Gastrocnemius medialis (tissue), 4 donors: ENCODE measurements at regions not wholly inside any gene's neighbourhood (a gene's known extent, or its start where the extent isn't known, plus 50 kb on each side); places are given as distances from the start of the nearest gene placed in this dataset.
"Not testable (repeated sequence)": the region's sequence is repeated elsewhere in the genome, so short reads cannot be mapped to it uniquely, and the experiment has no call there.

Source experiments
- ATAC-seq, 2 donors: fragments of 150-250 bp; one replicate each; pipeline ENCODE4 v1.9.1; 2016
- DNase-seq, 2 donors: peaks; one replicate each; pipeline ENCODE4 v3.0.0-alpha.2; 2019
- H3K27ac ChIP-seq, 4 donors: fragments of 200-600 bp; sonication (generic); 1 replicate in 1 of 4; 2 replicates in 3 of 4; pipeline ENCODE4 v1.5.1; 2016 to 2018; ENCODE audit warnings: mild to moderate bottlenecking in 2 of 4, moderate library complexity in 1 of 4
- H3K27me3 ChIP-seq, 3 donors: fragments of 200-600 bp; sonication (generic) in 2 of 3; 1 replicate in 1 of 3; 2 replicates in 2 of 3; pipeline versions ENCODE4 v1.5.1 to v1.6.0; 2016 to 2019; ENCODE audit warnings: mild to moderate bottlenecking in 1 of 3, moderate library complexity in 1 of 3
- H3K36me3 ChIP-seq, 2 donors: fragments of 200-600 bp; sonication (generic) in 1 of 2; one replicate each; pipeline ENCODE4 v1.5.1; 2017 to 2018
- H3K4me1 ChIP-seq, 2 donors: fragments of 200-600 bp; sonication (generic) in 1 of 2; one replicate each; pipeline ENCODE4 v1.5.1; 2016 to 2017; ENCODE audit warnings: mild to moderate bottlenecking in 2 of 2
- H3K4me3 ChIP-seq, 4 donors: fragments of 200-600 bp; sonication (generic) in 3 of 4; 1 replicate in 1 of 4; 2 replicates in 3 of 4; pipeline ENCODE4 v1.5.1; 2016 to 2019; ENCODE audit warnings: mild to moderate bottlenecking in 2 of 4
- H3K9me3 ChIP-seq, 3 donors: fragments of 200-600 bp; sonication (generic) in 2 of 3; 1 replicate in 1 of 3; 2 replicates in 2 of 3; pipeline ENCODE4 v1.5.1; 2016 to 2019
- CTCF ChIP-seq, 5 experiments: fragments of 450-650 bp in 3 of 5; fragments of 200-600 bp in 2 of 5; sonication (generic) in 2 of 5; IDR thresholded peaks in 4 of 5; conservative IDR thresholded peaks in 1 of 5; 1 replicate in 4 of 5; 2 replicates in 1 of 5; pipeline ENCODE4 v1.5.1; 2016 to 2019; ENCODE audit warnings: antibody characterized with exemption in 5 of 5, mild to moderate bottlenecking in 3 of 5, moderate library complexity in 3 of 5
- POLR2A ChIP-seq, 2 donors: fragments of 450-650 bp; IDR thresholded peaks; one replicate each; pipeline ENCODE4 v1.6.1; 2017; ENCODE audit warnings: antibody characterized with exemption in 2 of 2, mild to moderate bottlenecking in 2 of 2, moderate library complexity in 2 of 2
- in situ Hi-C, 4 donors: fragments of 200-750 bp; cut with MboI; loops; one replicate each; pipeline versions ENCODE4 v1.15.0 to v1.8.0; 2017; ENCODE audit warnings: low sequenced_read_pairs in 4 of 4
- intact Hi-C: fragments of 100-400 bp; cut with DNase I; formaldehyde crosslinking; loops from one replicate; pipeline ENCODE4 v1.15.1; 2023; ENCODE audit warnings: low total_unique reads

GRCh38 chr2:201946746-201947145, 86.9 kb upstream of the FZD7 start:
- H3K36me3 ChIP-seq, H3K4me1 ChIP-seq, DNase-seq, H3K9me3 ChIP-seq, H3K27me3 ChIP-seq, ATAC-seq, H3K4me3 ChIP-seq, intact Hi-C loops, H3K27ac ChIP-seq, in situ Hi-C loops: not testable (repeated sequence)

DNA sequence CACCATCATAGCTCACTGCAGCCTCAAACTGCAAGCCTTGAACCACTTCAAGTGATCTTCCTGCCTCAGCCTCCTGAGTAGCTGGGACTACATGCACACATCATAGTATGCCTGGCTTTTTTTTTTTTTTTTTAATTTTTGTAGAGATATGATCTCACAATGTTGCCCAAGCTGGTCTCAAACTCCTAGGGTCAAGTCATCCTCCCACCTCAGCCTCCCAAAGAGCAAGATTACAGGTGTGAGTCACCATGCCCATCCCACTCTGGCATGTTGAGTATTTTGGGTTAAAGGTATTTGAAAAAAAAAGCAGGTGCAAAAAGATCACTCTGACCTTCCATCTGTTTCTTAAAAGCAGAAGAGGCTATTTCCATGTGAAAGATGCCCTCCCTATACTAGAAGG, 86.4 kb upstream of the FZD7 start:
- no peaks in the 10 kb centered on the region for H3K36me3 ChIP-seq
- H3K9me3 ChIP-seq: no peaks in the 10 kb centered on the region
- DNase-seq (no peak), ATAC-seq (no peak)
- no peak overlapping the region for H3K27ac ChIP-seq
- H3K4me3 ChIP-seq: no peak overlapping the region
- peaks cover 5 to 9% of the 10 kb centered on the region in 2 donors for H3K4me1 ChIP-seq
- intact Hi-C loops (no loop called here), in situ Hi-C loops (no loop called here)
- no peaks in the 10 kb centered on the region for H3K27me3 ChIP-seq
- no peak for TF ChIP-seq CTCF (IDR thresholded peaks at IDR 0.05 in 4 of 5, conservative IDR thresholded peaks at IDR 0.05 in 1 of 5)
- TF ChIP-seq POLR2A (IDR thresholded peaks at IDR 0.05): no peak

DNA sequence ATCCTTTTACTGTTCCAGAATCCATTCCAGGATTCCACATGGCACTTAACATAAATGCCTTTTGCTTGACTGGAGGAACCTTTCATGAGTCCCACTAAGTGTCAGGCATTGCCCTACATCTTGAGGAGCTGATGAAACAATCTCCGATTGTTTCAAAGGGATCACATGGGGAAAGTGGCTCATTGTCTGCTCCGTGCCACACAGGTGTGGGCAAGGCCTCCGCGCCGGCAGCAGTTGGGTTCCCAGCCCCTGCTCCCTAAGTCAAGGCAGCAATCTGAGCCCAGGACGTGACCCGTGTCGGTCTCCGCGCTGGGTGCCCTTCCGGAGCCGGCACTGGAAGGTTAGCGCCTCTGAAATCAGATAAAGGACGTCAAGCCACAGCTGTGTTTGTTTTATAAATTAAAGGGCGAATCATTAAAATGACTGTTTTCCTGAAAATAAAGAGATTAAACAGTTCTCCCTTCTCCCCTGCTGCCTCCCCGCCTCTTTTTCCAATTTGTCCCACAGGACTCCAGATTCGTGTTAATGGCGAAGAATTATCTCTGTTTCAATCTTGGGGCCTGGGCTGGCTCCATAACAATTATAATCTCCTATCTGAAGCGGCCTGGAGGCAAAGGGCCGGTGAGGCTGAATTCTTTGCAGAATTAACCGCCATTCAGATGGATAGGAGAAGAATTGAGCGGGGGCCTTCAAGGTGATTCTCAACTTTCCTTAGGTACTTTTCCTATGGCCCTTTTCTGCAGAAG, 84.3 kb upstream of the FZD7 start:
- in situ Hi-C loops: no loop called here
- intact Hi-C loops: no loop called here

GRCh38 chr2:201949927-201950246, 83.8 kb upstream of the FZD7 start:
- in situ Hi-C loops: no loop called here
- no peaks in the 10 kb centered on the region for H3K36me3 ChIP-seq
- no peak overlapping the region for H3K27ac ChIP-seq
- H3K9me3 ChIP-seq: no peaks in the 10 kb centered on the region
- no peak overlapping the region for H3K4me3 ChIP-seq
- DNase-seq (no peak), ATAC-seq (no peak)
- H3K27me3 ChIP-seq: no peaks in the 10 kb centered on the region
- intact Hi-C loops: loop anchor here (5.0 kb wide), 1 partner anchor 78 kb away; no protein-coding TSS in a partner anchor
- peaks cover 5 to 22% of the 10 kb centered on the region in 2 donors for H3K4me1 ChIP-seq
- no peak for TF ChIP-seq CTCF (IDR thresholded peaks at IDR 0.05 in 4 of 5, conservative IDR thresholded peaks at IDR 0.05 in 1 of 5)

More for the DNA sequence above, 84.3 kb upstream of the FZD7 start:
- no peaks in the 10 kb centered on the region for H3K36me3 ChIP-seq
- no peaks in the 10 kb centered on the region for H3K27me3 ChIP-seq
- TF ChIP-seq CTCF (IDR thresholded peaks at IDR 0.05 in 4 of 5, conservative IDR thresholded peaks at IDR 0.05 in 1 of 5) (no peak), POLR2A (IDR thresholded peaks at IDR 0.05) (no peak)
- H3K27ac ChIP-seq: no peak overlapping the region
- DNase-seq (no peak), ATAC-seq (no peak)
- H3K4me1 ChIP-seq: peaks cover 5 to 21% of the 10 kb centered on the region in 2 donors
- H3K9me3 ChIP-seq: no peaks in the 10 kb centered on the region
- H3K4me3 ChIP-seq: no peak overlapping the region

- Histone ChIP-seq H3K27me3 (no peaks in the 10 kb centered on the region), H3K4me1 (peaks cover 5 to 24% of the 10 kb centered on the region in 2 donors), H3K27ac (no peak overlapping the region), H3K4me3 (no peak overlapping the region), H3K36me3 (no peaks in the 10 kb centered on the region), H3K9me3 (no peaks in the 10 kb centered on the region)
- TF ChIP-seq POLR2A (IDR thresholded peaks at IDR 0.05) (no peak), CTCF (IDR thresholded peaks at IDR 0.05 in 4 of 5, conservative IDR thresholded peaks at IDR 0.05 in 1 of 5) (no peak)
- intact Hi-C loops: loop anchor here (5.0 kb wide), 1 partner anchor 78 kb away; no protein-coding TSS in a partner anchor
- ATAC-seq (no peak), DNase-seq (no peak)
- in situ Hi-C loops: no loop called here
Observed at GRCh38 chr2:201950606-201951005, 83.0 kb upstream of the FZD7 start.
